ENCODE measurements at regions not wholly inside any gene's neighbourhood (a gene's known extent, or its start where the extent isn't known, plus 50 kb on each side); places are given as distances from the start of the nearest gene placed in this dataset.

GRCh38 chr16:6020162-6020985 is 922.8 kb upstream of the EEF2KMT start:
- DNase-seq: no peak

GRCh38 chr16:6019490-6019991 is 921.9 kb upstream of the EEF2KMT start:
- no peak for DNase-seq

GRCh38 chr16:6018848-6019489 is 921.4 kb upstream of the EEF2KMT start:
- no peak for DNase-seq

- DNase-seq: no peak
These were observed 919.1 kb upstream of the EEF2KMT start for GRCh38 chr16:6016530-6017184.

GRCh38 chr16:6012716-6013115 is 915.1 kb upstream of the EEF2KMT start:
- no peak for DNase-seq

- DNase-seq: no peak
These were observed 911.6 kb upstream of the EEF2KMT start for GRCh38 chr16:6009151-6009550.

GRCh38 chr16:6008670-6009069 is 911.1 kb upstream of the EEF2KMT start:
- DNase-seq: no peak

GRCh38 chr16:5993356-5993755 is 895.8 kb upstream of the EEF2KMT start:
- DNase-seq: no peak

GRCh38 chr16:5982979-5983378 is 885.4 kb upstream of the EEF2KMT start:
- no peak for DNase-seq

- no peak for DNase-seq
These were observed 882.4 kb upstream of the EEF2KMT start for GRCh38 chr16:5979905-5980550.

GRCh38 chr16:5977329-5977728 is 879.7 kb upstream of the EEF2KMT start:
- no peak for DNase-seq

- no peak for DNase-seq
These were observed 875.2 kb upstream of the EEF2KMT start for GRCh38 chr16:5972747-5973146.

GRCh38 chr16:5971924-5972323 is 874.3 kb upstream of the EEF2KMT start:
- no peak for DNase-seq

- DNase-seq: no peak
These were observed 873.5 kb upstream of the EEF2KMT start for GRCh38 chr16:5971106-5971505.

- no peak for DNase-seq
These were observed 868.4 kb upstream of the EEF2KMT start for GRCh38 chr16:5966004-5966403.

- DNase-seq: no peak
These were observed 867.7 kb upstream of the EEF2KMT start for GRCh38 chr16:5965321-5965720.

- DNase-seq: no peak
These were observed 853.9 kb upstream of the EEF2KMT start for GRCh38 chr16:5951486-5951885.

- DNase-seq: no peak
These were observed 847.4 kb upstream of the EEF2KMT start for GRCh38 chr16:5944971-5945370.

GRCh38 chr16:5938607-5939006 is 841.0 kb upstream of the EEF2KMT start:
- DNase-seq: no peak

GRCh38 chr16:5932906-5933305 is 835.3 kb upstream of the EEF2KMT start:
- no peak for DNase-seq

GRCh38 chr16:5928476-5929065 is 831.0 kb upstream of the EEF2KMT start:
- no peak for DNase-seq

GRCh38 chr16:5925850-5926249 is 828.3 kb upstream of the EEF2KMT start:
- no peak for DNase-seq

- DNase-seq: no peak
These were observed 825.1 kb upstream of the EEF2KMT start for GRCh38 chr16:5922686-5923085.
